ENCODE measurements at regions not wholly inside any gene's neighbourhood (a gene's known extent, or its start where the extent isn't known, plus 50 kb on each side); places are given as distances from the start of the nearest gene placed in this dataset.
"Not testable (repeated sequence)": the region's sequence is repeated elsewhere in the genome, so short reads cannot be mapped to it uniquely, and the experiment has no call there.

- H3K18ac ChIP-seq (ENCODE audit: low read length): no peak overlapping the region
- H3K27ac ChIP-seq (ENCODE audit: low read depth, low read length): no peak overlapping the region
- peaks cover 18 to 24% of the 10 kb centered on the region in 2 experiments for H3K4me1 ChIP-seq (ENCODE audit: control insufficient read depth in 1 of 2, insufficient read depth in 2 of 2, low read length in 2 of 2)
- H2BK12ac ChIP-seq (ENCODE audit: low read length): no peak overlapping the region
- peaks cover 16% of the 10 kb centered on the region for H3K79me1 ChIP-seq (ENCODE audit: low read length)
- H3K4me2 ChIP-seq (ENCODE audit: low read length): no peak overlapping the region
- H2BK120ac ChIP-seq (ENCODE audit: insufficient read depth, low read length, poor library complexity): no peak overlapping the region
- no peak overlapping the region for H3K4ac ChIP-seq (ENCODE audit: low read depth, low read length)
- H3K79me2 ChIP-seq (ENCODE audit: control insufficient read depth, insufficient read depth, low read length, poor library complexity): peaks cover 7% of the 10 kb centered on the region
- H2BK5ac ChIP-seq (ENCODE audit: low read depth, low read length, poor library complexity): no peak overlapping the region
- no peak overlapping the region for H3K4me3 ChIP-seq (ENCODE audit: low read depth, low read length)
- no peak overlapping the region for H2AK5ac ChIP-seq (ENCODE audit: low read length)
- no peaks in the 10 kb centered on the region for H3K9me3 ChIP-seq (ENCODE audit: insufficient read depth, low read depth, low read length)
- no peak overlapping the region for H4K12ac ChIP-seq (ENCODE audit: low read depth, low read length)
- no peak for DNase-seq
- no peak overlapping the region for H3K23ac ChIP-seq (ENCODE audit: low read length)
- H4K8ac ChIP-seq (ENCODE audit: low read depth, low read length): no peak overlapping the region
- no peaks in the 10 kb centered on the region for H3K36me3 ChIP-seq (ENCODE audit: control insufficient read depth in 1 of 2, insufficient read depth in 2 of 2, low read length in 2 of 2)
- no CpG with 5 or more reads among the region's 6 CpGs for WGBS (ENCODE audit: extremely low coverage, insufficient coverage, insufficient read length)
- H4K91ac ChIP-seq (ENCODE audit: low read depth, low read length): no peak overlapping the region
- no peak overlapping the region for H2AFZ ChIP-seq (ENCODE audit: insufficient read depth, low read length, poor library complexity)
- H3K14ac ChIP-seq (ENCODE audit: low read length): no peak overlapping the region
- no peak overlapping the region for H3K9ac ChIP-seq (ENCODE audit: low read length)
- no peaks in the 10 kb centered on the region for H3K27me3 ChIP-seq (ENCODE audit: insufficient read depth, low read length)
Observed at GRCh38 chr20:57814529-57814928, 104.7 kb upstream of the PMEPA1 start.

- Histone ChIP-seq H2BK120ac (ENCODE audit: insufficient read depth, low read length, poor library complexity) (no peak overlapping the region), H3K4me3 (ENCODE audit: low read depth, low read length) (no peak overlapping the region), H2BK5ac (ENCODE audit: low read depth, low read length, poor library complexity) (no peak overlapping the region), H3K27ac (ENCODE audit: low read depth, low read length) (no peak overlapping the region), H3K79me2 (ENCODE audit: control insufficient read depth, insufficient read depth, low read length, poor library complexity) (peaks cover 7% of the 10 kb centered on the region), H3K18ac (ENCODE audit: low read length) (no peak overlapping the region), H3K4ac (ENCODE audit: low read depth, low read length) (no peak overlapping the region), H2BK12ac (ENCODE audit: low read length) (peak overlapping the region; percentile 47), H2AFZ (ENCODE audit: insufficient read depth, low read length, poor library complexity) (no peak overlapping the region), H4K91ac (ENCODE audit: low read depth, low read length) (no peak overlapping the region), H3K27me3 (ENCODE audit: insufficient read depth, low read length) (no peaks in the 10 kb centered on the region), H3K4me1 (ENCODE audit: control insufficient read depth in 1 of 2, insufficient read depth in 2 of 2, low read length in 2 of 2) (peaks cover 24 to 30% of the 10 kb centered on the region in 2 experiments), H3K36me3 (ENCODE audit: control insufficient read depth in 1 of 2, insufficient read depth in 2 of 2, low read length in 2 of 2) (no peaks in the 10 kb centered on the region), H3K23ac (ENCODE audit: low read length) (no peak overlapping the region), H4K8ac (ENCODE audit: low read depth, low read length) (no peak overlapping the region), H3K9me3 (ENCODE audit: insufficient read depth, low read depth, low read length) (no peaks in the 10 kb centered on the region), H3K79me1 (ENCODE audit: low read length) (peaks cover 20% of the 10 kb centered on the region), H3K9ac (ENCODE audit: low read length) (no peak overlapping the region), H4K12ac (ENCODE audit: low read depth, low read length) (no peak overlapping the region), H3K4me2 (ENCODE audit: low read length) (no peak overlapping the region), H3K14ac (ENCODE audit: low read length) (no peak overlapping the region), H2AK5ac (ENCODE audit: low read length) (no peak overlapping the region)
- WGBS (ENCODE audit: extremely low coverage, insufficient coverage, insufficient read length): no CpG with 5 or more reads among the region's 6 CpGs
- no peak for DNase-seq
Observed at GRCh38 chr20:57813509-57814269, 103.9 kb upstream of the PMEPA1 start.

- H4K8ac ChIP-seq (ENCODE audit: low read depth, low read length): not testable (repeated sequence)
- WGBS (ENCODE audit: extremely low coverage, insufficient coverage, insufficient read length): no CpG with 5 or more reads among the region's 4 CpGs
Observed at GRCh38 chr20:57812632-57813031, 102.8 kb upstream of the PMEPA1 start.

GRCh38 chr20:57811374-57812020 lies 101.7 kb upstream of the PMEPA1 start:
- Histone ChIP-seq H3K23ac (ENCODE audit: low read length) (no peak overlapping the region), H3K79me2 (ENCODE audit: control insufficient read depth, insufficient read depth, low read length, poor library complexity) (peaks cover 9% of the 10 kb centered on the region), H4K8ac (ENCODE audit: low read depth, low read length) (peak overlapping the region; percentile 50), H3K9me3 (ENCODE audit: insufficient read depth, low read depth, low read length) (peaks cover 2% of the 10 kb centered on the region), H3K9ac (ENCODE audit: low read length) (no peak overlapping the region), H3K18ac (ENCODE audit: low read length) (peak overlapping the region; percentile 79), H3K27ac (ENCODE audit: low read depth, low read length) (peak overlapping the region; percentile 71), H3K79me1 (ENCODE audit: low read length) (peaks cover 39% of the 10 kb centered on the region), H4K91ac (ENCODE audit: low read depth, low read length) (peak overlapping the region; percentile 94), H2AFZ (ENCODE audit: insufficient read depth, low read length, poor library complexity) (no peak overlapping the region), H2AK5ac (ENCODE audit: low read length) (peak overlapping the region; percentile 77), H3K14ac (ENCODE audit: low read length) (peak overlapping the region; percentile 80), H3K27me3 (ENCODE audit: insufficient read depth, low read length) (no peaks in the 10 kb centered on the region), H4K12ac (ENCODE audit: low read depth, low read length) (no peak overlapping the region), H2BK12ac (ENCODE audit: low read length) (peak overlapping the region; percentile 61), H3K4me2 (ENCODE audit: low read length) (peak overlapping the region; percentile 31), H3K36me3 (ENCODE audit: control insufficient read depth in 1 of 2, insufficient read depth in 2 of 2, low read length in 2 of 2) (no peaks in the 10 kb centered on the region), H2BK5ac (ENCODE audit: low read depth, low read length, poor library complexity) (peak overlapping the region; percentile 83), H3K4me3 (ENCODE audit: low read depth, low read length) (no peak overlapping the region), H3K4ac (ENCODE audit: low read depth, low read length) (peak overlapping the region; percentile 37), H3K4me1 (ENCODE audit: control insufficient read depth in 1 of 2, insufficient read depth in 2 of 2, low read length in 2 of 2) (peaks cover 42 to 49% of the 10 kb centered on the region in 2 experiments), H2BK120ac (ENCODE audit: insufficient read depth, low read length, poor library complexity) (peak overlapping the region; percentile 90)
- no CpG with 5 or more reads among the region's 9 CpGs for WGBS (ENCODE audit: extremely low coverage, insufficient coverage, insufficient read length)
- DNase-seq: peak in 1 of 2 donors; percentile 94

More at GRCh38 chr20:57812632-57813031, 102.8 kb upstream of the PMEPA1 start:
- not testable (repeated sequence) for H3K18ac ChIP-seq (ENCODE audit: low read length); H3K36me3 ChIP-seq (ENCODE audit: control insufficient read depth in 1 of 2, insufficient read depth in 2 of 2, low read length in 2 of 2); H3K9me3 ChIP-seq (ENCODE audit: insufficient read depth, low read depth, low read length); H2AFZ ChIP-seq (ENCODE audit: insufficient read depth, low read length, poor library complexity); H2AK5ac ChIP-seq (ENCODE audit: low read length); DNase-seq; H2BK120ac ChIP-seq (ENCODE audit: insufficient read depth, low read length, poor library complexity); H3K23ac ChIP-seq (ENCODE audit: low read length); H2BK5ac ChIP-seq (ENCODE audit: low read depth, low read length, poor library complexity); H3K4ac ChIP-seq (ENCODE audit: low read depth, low read length); H3K4me2 ChIP-seq (ENCODE audit: low read length); H3K14ac ChIP-seq (ENCODE audit: low read length); H4K91ac ChIP-seq (ENCODE audit: low read depth, low read length); H3K27ac ChIP-seq (ENCODE audit: low read depth, low read length); H4K12ac ChIP-seq (ENCODE audit: low read depth, low read length); H3K9ac ChIP-seq (ENCODE audit: low read length); H3K79me2 ChIP-seq (ENCODE audit: control insufficient read depth, insufficient read depth, low read length, poor library complexity); H3K27me3 ChIP-seq (ENCODE audit: insufficient read depth, low read length); H2BK12ac ChIP-seq (ENCODE audit: low read length); H3K4me3 ChIP-seq (ENCODE audit: low read depth, low read length)
- Histone ChIP-seq H3K79me1 (ENCODE audit: low read length) (peaks cover 30% of the 10 kb centered on the region), H3K4me1 (ENCODE audit: control insufficient read depth in 1 of 2, insufficient read depth in 2 of 2, low read length in 2 of 2) (peaks cover 33 to 39% of the 10 kb centered on the region in 2 experiments)
